DOHH2 (cell line): ENCODE measurements at regions not wholly inside any gene's neighbourhood (a gene's known extent, or its start where the extent isn't known, plus 50 kb on each side); places are given as distances from the start of the nearest gene placed in this dataset.
"Not testable (repeated sequence)": the region's sequence is repeated elsewhere in the genome, so short reads cannot be mapped to it uniquely, and the experiment has no call there.

Source experiments
- H3F3A ChIP-seq: fragments of 200-600 bp; sonication (generic), shearing (Covaris generic); 2 replicates; pipeline ENCODE4 v1.6.0; 2016; ENCODE audit warnings: antibody characterized with exemption, mild to moderate bottlenecking; ENCODE audit not compliant: control insufficient read depth, insufficient read depth
- H3K27ac ChIP-seq: fragments of 200-600 bp; sonication (generic); 2 replicates; pipeline ENCODE4 v1.5.1; 2014; ENCODE audit warnings: low read depth, mild to moderate bottlenecking, low read length, moderate library complexity
- H3K27me3 ChIP-seq: fragments of 200-600 bp; sonication (generic); 2 replicates; pipeline ENCODE4 v1.6.1; 2014; ENCODE audit warnings: mild to moderate bottlenecking, low read length, mixed read lengths; ENCODE audit not compliant: control insufficient read depth
- H3K36me3 ChIP-seq: fragments of 200-600 bp; sonication (generic); 2 replicates; pipeline ENCODE4 v1.6.1; 2014; ENCODE audit warnings: mild to moderate bottlenecking, low read length, moderate library complexity, mixed read lengths; ENCODE audit not compliant: control insufficient read depth
- H3K4me1 ChIP-seq: fragments of 200-600 bp; sonication (generic); 2 replicates; pipeline ENCODE4 v1.6.1; 2014; ENCODE audit warnings: mild to moderate bottlenecking, low read length, mixed read lengths; ENCODE audit not compliant: control insufficient read depth
- H3K4me2 ChIP-seq: fragments of 200-600 bp; sonication (generic); 2 replicates; pipeline ENCODE4 v1.6.0; 2014; ENCODE audit warnings: mild to moderate bottlenecking, low read length, moderate library complexity
- H3K4me3 ChIP-seq: fragments of 200-600 bp; sonication (generic); 2 replicates; pipeline ENCODE4 v1.5.1; 2014; ENCODE audit warnings: mild to moderate bottlenecking, low read length, mixed read lengths
- H3K79me2 ChIP-seq: fragments of 200-600 bp; sonication (generic); 2 replicates; pipeline ENCODE4 v1.6.1; 2014; ENCODE audit warnings: mild to moderate bottlenecking, low read length, mixed read lengths; ENCODE audit not compliant: control insufficient read depth
- H3K9me2 ChIP-seq: fragments of 200-600 bp; sonication (generic); replicated peaks from 2 replicates; pipeline ENCODE4 v1.6.1; 2014; ENCODE audit warnings: mild to moderate bottlenecking, low read length, mixed read lengths; ENCODE audit not compliant: control insufficient read depth
- H3K9me3 ChIP-seq: fragments of 200-600 bp; sonication (generic); 2 replicates; pipeline ENCODE4 v1.6.1; 2014; ENCODE audit warnings: antibody characterized with exemption, low read length, mixed read lengths; ENCODE audit not compliant: control insufficient read depth, insufficient read depth
- H4K20me1 ChIP-seq: fragments of 200-600 bp; sonication (generic); 2 replicates; pipeline ENCODE4 v1.6.0; 2014; ENCODE audit warnings: low read depth, mild to moderate bottlenecking, antibody characterized with exemption, low read length, moderate library complexity; ENCODE audit not compliant: control insufficient read depth, insufficient read depth
- EZH2phosphoT487 ChIP-seq: fragments of 200-600 bp; sonication (generic); IDR thresholded peaks from 2 replicates; pipeline ENCODE4 v1.6.1; 2017; ENCODE audit warnings: borderline replicate concordance, mild to moderate bottlenecking, antibody characterized with exemption, low read length, moderate library complexity, mixed read lengths
- TF ChIP-seq, protein P1 (sequence below): fragments of 200-600 bp; sonication (generic); IDR thresholded peaks from one replicate; pipeline ENCODE4 v1.5.1; 2014; ENCODE audit warnings: antibody characterized with exemption, mild to moderate bottlenecking, low read depth, low read length; ENCODE audit not compliant: poor library complexity, severe bottlenecking

DNA sequence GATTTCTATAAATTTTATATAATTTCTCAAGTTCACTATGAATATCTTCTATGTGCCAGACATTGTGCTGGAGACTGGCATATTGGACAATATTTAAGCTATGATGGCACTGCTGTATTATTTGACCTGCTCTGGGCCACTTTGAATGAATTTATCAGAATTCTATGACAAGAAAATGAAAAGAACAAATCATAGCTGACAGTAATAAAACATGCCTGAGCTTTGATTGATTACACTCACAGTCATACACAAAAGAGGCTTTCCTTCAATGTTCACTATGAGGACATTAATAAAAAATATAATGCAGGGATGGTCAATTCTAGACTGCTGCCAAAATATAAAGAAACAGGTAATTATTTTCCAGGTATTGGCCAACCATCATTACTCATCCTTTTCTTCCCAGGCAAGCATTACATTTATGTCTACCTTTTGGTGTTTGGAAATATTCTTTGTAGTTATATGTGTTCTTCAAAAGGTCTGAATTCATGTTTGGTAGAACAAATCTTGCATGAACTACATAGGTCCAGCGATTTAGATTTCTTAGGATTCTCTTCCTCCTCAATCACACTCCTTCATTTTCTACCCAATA lies 81.0 kb upstream of the ALCAM start:
- no peaks in the 10 kb centered on the region for H3K9me3 ChIP-seq
- no peaks in the 10 kb centered on the region for H3K36me3 ChIP-seq
- H3K4me1 ChIP-seq, result no peaks in the 10 kb centered on the region
- no peak overlapping the region for H3K4me2 ChIP-seq
- no peak overlapping the region for H3K27ac ChIP-seq
- TF ChIP-seq EZH2phosphoT487, result no peak
- TF ChIP-seq, protein P1, sequence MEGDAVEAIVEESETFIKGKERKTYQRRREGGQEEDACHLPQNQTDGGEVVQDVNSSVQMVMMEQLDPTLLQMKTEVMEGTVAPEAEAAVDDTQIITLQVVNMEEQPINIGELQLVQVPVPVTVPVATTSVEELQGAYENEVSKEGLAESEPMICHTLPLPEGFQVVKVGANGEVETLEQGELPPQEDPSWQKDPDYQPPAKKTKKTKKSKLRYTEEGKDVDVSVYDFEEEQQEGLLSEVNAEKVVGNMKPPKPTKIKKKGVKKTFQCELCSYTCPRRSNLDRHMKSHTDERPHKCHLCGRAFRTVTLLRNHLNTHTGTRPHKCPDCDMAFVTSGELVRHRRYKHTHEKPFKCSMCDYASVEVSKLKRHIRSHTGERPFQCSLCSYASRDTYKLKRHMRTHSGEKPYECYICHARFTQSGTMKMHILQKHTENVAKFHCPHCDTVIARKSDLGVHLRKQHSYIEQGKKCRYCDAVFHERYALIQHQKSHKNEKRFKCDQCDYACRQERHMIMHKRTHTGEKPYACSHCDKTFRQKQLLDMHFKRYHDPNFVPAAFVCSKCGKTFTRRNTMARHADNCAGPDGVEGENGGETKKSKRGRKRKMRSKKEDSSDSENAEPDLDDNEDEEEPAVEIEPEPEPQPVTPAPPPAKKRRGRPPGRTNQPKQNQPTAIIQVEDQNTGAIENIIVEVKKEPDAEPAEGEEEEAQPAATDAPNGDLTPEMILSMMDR, result no peak
- no peaks in the 10 kb centered on the region for H3F3A ChIP-seq
- no peaks in the 10 kb centered on the region for H3K9me2 ChIP-seq
- no peak overlapping the region for H3K4me3 ChIP-seq
- H3K27me3 ChIP-seq, result no peaks in the 10 kb centered on the region
- H4K20me1 ChIP-seq, result no peaks in the 10 kb centered on the region
- H3K79me2 ChIP-seq, result no peaks in the 10 kb centered on the region

GRCh38 chr3:105293441-105293840 lies 73.3 kb upstream of the ALCAM start:
- Histone ChIP-seq H3K27me3 (no peaks in the 10 kb centered on the region), H3K4me3 (no peak overlapping the region), H3K9me2 (no peaks in the 10 kb centered on the region), H3F3A (no peaks in the 10 kb centered on the region), H3K4me1 (no peaks in the 10 kb centered on the region), H3K36me3 (no peaks in the 10 kb centered on the region), H3K4me2 (no peak overlapping the region), H4K20me1 (no peaks in the 10 kb centered on the region), H3K9me3 (no peaks in the 10 kb centered on the region), H3K79me2 (no peaks in the 10 kb centered on the region), H3K27ac (no peak overlapping the region)
- no peak for TF ChIP-seq EZH2phosphoT487

- H3K9me3 ChIP-seq, H3F3A ChIP-seq, H3K4me2 ChIP-seq, H3K36me3 ChIP-seq, H3K9me2 ChIP-seq, H3K4me3 ChIP-seq, H3K27ac ChIP-seq, H4K20me1 ChIP-seq, H3K27me3 ChIP-seq, H3K4me1 ChIP-seq, H3K79me2 ChIP-seq: not testable (repeated sequence)
Observed at GRCh38 chr3:105296182-105296822, 70.4 kb upstream of the ALCAM start.

DNA sequence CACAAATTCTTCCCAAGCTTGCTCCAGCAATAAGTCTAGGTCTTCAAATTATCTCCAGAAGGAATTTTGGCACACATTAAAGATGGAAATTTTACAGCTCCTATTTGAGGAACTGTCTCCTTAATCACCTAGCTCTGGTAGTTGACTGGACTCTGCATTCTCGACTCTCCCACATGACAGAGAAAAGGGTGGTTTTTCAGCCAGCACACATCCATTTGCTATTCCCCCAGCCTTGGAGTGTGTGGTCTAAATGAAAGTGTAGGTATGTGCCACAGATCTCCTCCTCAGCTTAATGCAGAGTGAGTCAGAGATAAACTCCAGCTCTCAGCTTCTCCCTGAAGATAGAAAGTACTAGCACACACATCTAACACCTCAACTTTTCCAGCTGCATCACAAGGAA lies 62.2 kb upstream of the ALCAM start:
- no peaks in the 10 kb centered on the region for H3K27me3 ChIP-seq
- no peaks in the 10 kb centered on the region for H3K9me2 ChIP-seq
- H3K36me3 ChIP-seq, result no peaks in the 10 kb centered on the region
- TF ChIP-seq, protein P1, result no peak
- no peak for TF ChIP-seq EZH2phosphoT487
- H3K4me3 ChIP-seq, result no peak overlapping the region
- H3F3A ChIP-seq, result no peaks in the 10 kb centered on the region
- H3K79me2 ChIP-seq, result no peaks in the 10 kb centered on the region
- no peaks in the 10 kb centered on the region for H3K9me3 ChIP-seq
- H3K27ac ChIP-seq, result no peak overlapping the region
- no peak overlapping the region for H3K4me2 ChIP-seq
- no peaks in the 10 kb centered on the region for H4K20me1 ChIP-seq
- no peaks in the 10 kb centered on the region for H3K4me1 ChIP-seq
